DND-41 (cell line): ENCODE measurements at regions not wholly inside any gene's neighbourhood (a gene's known extent, or its start where the extent isn't known, plus 50 kb on each side); places are given as distances from the start of the nearest gene placed in this dataset.

Experiments
- ATAC-seq: fragments of 200-7000 bp; cut with Tn5 transposase; 3 replicates; pipeline ENCODE4 v1.9.1; 2021; ENCODE audit warnings: low read depth; ENCODE audit not compliant: insufficient read depth
- DNase-seq: peaks from one replicate; pipeline ENCODE4 v3.0.0-alpha.2; 2020
- H2AFZ ChIP-seq: 2 replicates; pipeline ENCODE4 v1.6.0; 2012; ENCODE audit warnings: low read depth, low read length
- H3K27ac ChIP-seq: 2 replicates; pipeline ENCODE4 v1.5.1; 2012; ENCODE audit warnings: low read length, inconsistent platforms
- H3K27me3 ChIP-seq: fragments of 200-600 bp; sonication (generic); 2 replicates; pipeline ENCODE4 v1.6.0; 2012; ENCODE audit warnings: low read length, mild to moderate bottlenecking, inconsistent platforms; ENCODE audit not compliant: insufficient read depth, poor library complexity
- H3K36me3 ChIP-seq: 2 replicates; pipeline ENCODE4 v1.5.1; 2012; ENCODE audit warnings: low read length, inconsistent platforms; ENCODE audit not compliant: insufficient read depth
- H3K4me1 ChIP-seq: 2 replicates; pipeline ENCODE4 v1.5.1; 2012; ENCODE audit warnings: mild to moderate bottlenecking, low read length; ENCODE audit not compliant: insufficient read depth
- H3K4me2 ChIP-seq: 2 replicates; pipeline ENCODE4 v1.6.0; 2012; ENCODE audit warnings: mild to moderate bottlenecking, moderate library complexity, low read length, inconsistent platforms; ENCODE audit not compliant: insufficient read depth
- H3K4me3 ChIP-seq, 2 experiments: fragments of 200-600 bp in 1 of 2; shearing (Covaris generic) in 1 of 2; 2 replicates each; pipeline ENCODE4 v1.5.1; 2012 to 2016; ENCODE audit warnings: inconsistent platforms in 2 of 2, low read length in 2 of 2, mild to moderate bottlenecking in 2 of 2, low read depth in 1 of 2, moderate library complexity in 1 of 2
- H3K79me2 ChIP-seq: 2 replicates; pipeline ENCODE4 v1.6.0; 2012; ENCODE audit warnings: low read length, inconsistent platforms; ENCODE audit not compliant: insufficient read depth
- H3K9ac ChIP-seq: 2 replicates; pipeline ENCODE4 v1.6.0; 2012; ENCODE audit warnings: low read depth, mild to moderate bottlenecking, inconsistent platforms, low read length, moderate library complexity
- H3K9me3 ChIP-seq: 2 replicates; pipeline ENCODE4 v1.5.1; 2012; ENCODE audit warnings: low read length, moderate library complexity, mild to moderate bottlenecking, inconsistent platforms; ENCODE audit not compliant: insufficient read depth, severe bottlenecking
- H4K20me1 ChIP-seq: 2 replicates; pipeline ENCODE4 v1.6.0; 2012; ENCODE audit warnings: low read length; ENCODE audit not compliant: insufficient read depth
- CTCF ChIP-seq: IDR thresholded peaks from 2 replicates; pipeline ENCODE4 v1.5.1; 2012; ENCODE audit warnings: borderline replicate concordance, low read length, moderate library complexity, mild to moderate bottlenecking; ENCODE audit not compliant: poor library complexity, severe bottlenecking; ENCODE audit errors: extremely low read depth
- EZH2 ChIP-seq: IDR thresholded peaks from 3 replicates; pipeline ENCODE4 v1.6.1; 2012; ENCODE audit warnings: borderline replicate concordance, low read depth, mild to moderate bottlenecking, moderate library complexity, low read length, inconsistent platforms; ENCODE audit not compliant: severe bottlenecking

DNA sequence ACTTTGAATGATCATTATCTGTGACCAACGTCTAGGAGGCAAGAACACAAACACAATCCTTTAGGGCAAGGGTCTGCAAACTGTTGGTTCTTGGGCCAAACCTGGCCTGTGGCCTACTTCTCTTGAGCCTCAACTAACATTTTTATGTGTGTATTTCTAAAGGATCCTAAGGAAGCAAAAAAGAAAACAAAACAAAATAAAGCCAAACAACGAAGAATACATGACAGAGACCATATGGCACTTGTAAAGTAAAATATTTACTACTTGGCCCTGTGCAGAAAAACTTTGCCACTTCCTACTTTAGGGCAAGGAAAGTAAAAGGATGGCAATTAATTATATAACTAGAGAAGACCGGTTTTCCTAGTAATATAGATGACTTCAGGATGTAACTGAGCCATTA lies 1056.2 kb downstream of the EPHA7 start:
- H3K79me2 ChIP-seq = no peaks in the 10 kb centered on the region
- no peaks in the 10 kb centered on the region for H3K36me3 ChIP-seq
- TF ChIP-seq CTCF (no peak), EZH2 (no peak)
- H3K27me3 ChIP-seq = no peaks in the 10 kb centered on the region
- ATAC-seq (no peak), DNase-seq (no peak)
- H3K4me2 ChIP-seq = no peak overlapping the region
- H3K9ac ChIP-seq = no peak overlapping the region
- no peak overlapping the region for H3K27ac ChIP-seq
- H2AFZ ChIP-seq = no peak overlapping the region
- no peaks in the 10 kb centered on the region for H3K9me3 ChIP-seq
- H4K20me1 ChIP-seq = no peaks in the 10 kb centered on the region
- H3K4me1 ChIP-seq = no peaks in the 10 kb centered on the region
- H3K4me3 ChIP-seq = no peak overlapping the region

GRCh38 chr6:92362404-92362803 lies 1057.0 kb downstream of the EPHA7 start:
- Histone ChIP-seq H3K36me3 (no peaks in the 10 kb centered on the region), H3K9me3 (no peaks in the 10 kb centered on the region), H3K27me3 (no peaks in the 10 kb centered on the region), H3K4me1 (no peaks in the 10 kb centered on the region), H3K27ac (no peak overlapping the region), H3K9ac (no peak overlapping the region), H3K79me2 (no peaks in the 10 kb centered on the region), H3K4me3 (no peak overlapping the region), H2AFZ (no peak overlapping the region), H3K4me2 (no peak overlapping the region), H4K20me1 (no peaks in the 10 kb centered on the region)
- DNase-seq (no peak), ATAC-seq (no peak)
- no peak for TF ChIP-seq EZH2
- no peak for TF ChIP-seq CTCF

- H2AFZ ChIP-seq = no peak overlapping the region
Measured at GRCh38 chr6:92361990-92362389, 1057.4 kb downstream of the EPHA7 start.

More at GRCh38 chr6:92361990-92362389, 1057.4 kb downstream of the EPHA7 start:
- no peaks in the 10 kb centered on the region for H3K27me3 ChIP-seq
- TF ChIP-seq CTCF = no peak
- no peak for TF ChIP-seq EZH2
- no peak overlapping the region for H3K4me2 ChIP-seq
- no peaks in the 10 kb centered on the region for H3K79me2 ChIP-seq
- no peaks in the 10 kb centered on the region for H3K4me1 ChIP-seq
- H4K20me1 ChIP-seq = no peaks in the 10 kb centered on the region
- DNase-seq (no peak), ATAC-seq (no peak)
- H3K36me3 ChIP-seq = no peaks in the 10 kb centered on the region
- no peak overlapping the region for H3K9ac ChIP-seq
- H3K4me3 ChIP-seq = no peak overlapping the region
- H3K27ac ChIP-seq = no peak overlapping the region
- H3K9me3 ChIP-seq = no peaks in the 10 kb centered on the region
